Stimulated activated CD4-positive, alpha-beta T cell treated with anti-CD3 and anti-CD28 coated beads, TNF-alpha, amount 100 ng/mL, for 24 hours (primary cell): ENCODE measurements at regions not wholly inside any gene's neighbourhood (a gene's known extent, or its start where the extent isn't known, plus 50 kb on each side); places are given as distances from the start of the nearest gene placed in this dataset.
"Not testable (repeated sequence)": the region's sequence is repeated elsewhere in the genome, so short reads cannot be mapped to it uniquely, and the experiment has no call there.

ENCODE experiments used
- DNase-seq, 3 experiments: peaks; one replicate each; pipeline ENCODE4 v3.0.0-alpha.2; 2020; ENCODE audit warnings: low read depth in 3 of 3

DNA sequence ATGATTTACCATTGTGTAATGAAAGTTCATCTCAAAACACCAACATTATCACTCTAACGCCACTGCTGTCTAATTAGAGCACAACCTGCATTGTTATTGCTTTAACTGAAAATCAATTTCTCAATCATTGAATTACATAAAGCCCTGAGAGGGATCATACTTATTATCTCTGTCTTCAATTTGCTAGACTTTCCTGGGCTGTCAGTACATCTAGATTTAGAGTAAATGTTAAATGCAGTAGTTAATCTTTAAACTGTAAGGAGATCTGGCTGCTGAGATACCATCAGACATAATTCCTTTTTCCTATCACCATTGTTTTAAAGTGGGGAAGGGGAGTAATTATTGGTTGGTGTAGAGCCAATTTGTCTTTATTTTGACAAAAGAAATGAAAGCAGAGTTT is 1995.1 kb downstream of the MRPL39 start:
- DNase-seq, result no peak

DNA sequence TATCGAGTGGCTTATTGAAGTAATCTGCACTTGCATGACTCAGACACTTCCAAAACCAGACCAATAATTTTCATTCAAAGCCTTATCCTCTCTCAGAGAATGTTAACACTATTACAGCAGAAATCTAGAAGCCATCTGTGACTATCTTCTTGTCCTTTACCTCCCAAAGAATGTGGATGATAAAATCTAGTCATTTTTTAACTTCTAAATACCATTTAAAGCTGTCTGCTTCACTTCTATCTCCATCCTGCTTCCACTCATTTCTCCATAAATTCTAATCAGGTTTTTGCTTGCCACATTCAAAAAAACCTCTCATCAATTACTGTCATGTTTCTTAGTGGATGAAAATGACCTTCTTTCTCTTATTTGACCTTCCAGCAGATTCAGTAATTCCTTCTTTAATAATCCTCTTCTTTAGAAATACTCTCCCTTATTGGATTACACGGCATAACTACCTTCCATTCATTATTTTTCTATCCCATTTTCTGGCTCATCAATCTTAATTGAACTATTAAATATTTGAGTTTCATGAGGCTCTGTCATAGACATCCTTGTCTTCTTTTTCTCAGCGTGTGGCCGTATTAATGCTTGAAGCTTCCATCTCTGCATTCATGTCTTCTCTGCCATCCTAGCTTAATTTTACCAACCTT is 1999.4 kb downstream of the MRPL39 start:
- no peak for DNase-seq

DNA sequence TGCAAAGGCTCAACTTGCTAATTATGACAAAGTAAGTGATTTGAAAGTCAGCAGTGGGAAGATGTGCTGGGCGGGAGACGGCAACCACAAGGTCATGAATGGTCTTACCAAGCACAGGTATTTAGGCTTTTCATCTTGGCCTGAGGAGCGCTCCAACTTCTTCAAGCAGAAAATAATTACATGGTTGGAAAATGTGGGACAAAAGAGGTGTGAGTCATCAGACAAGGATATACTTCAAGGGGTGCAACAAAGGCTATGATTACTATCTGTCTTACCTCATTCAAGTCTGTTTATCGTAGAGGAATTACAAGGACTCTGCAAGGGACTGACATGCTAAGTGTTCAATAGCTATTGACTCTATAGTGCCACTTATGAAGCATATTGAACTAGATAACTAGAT is 2005.7 kb downstream of the MRPL39 start:
- DNase-seq, result no peak

DNA sequence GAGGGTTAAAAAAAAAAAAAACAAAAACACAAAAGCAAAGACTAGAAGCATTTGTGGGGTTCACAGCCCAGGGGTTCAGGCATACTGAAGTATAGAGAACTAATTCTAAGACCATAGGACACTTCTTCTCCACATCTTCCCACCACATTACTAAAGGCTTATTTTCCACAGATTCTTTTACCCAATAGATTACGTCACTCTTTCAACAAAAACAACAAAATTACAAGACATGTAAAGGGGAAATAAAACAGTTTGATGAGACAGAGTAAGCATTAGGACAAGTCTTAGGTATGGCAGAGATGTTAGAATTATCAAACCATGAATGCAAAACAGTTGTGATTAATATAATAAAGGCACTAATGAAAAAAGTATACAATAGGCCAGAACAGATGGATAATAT is 2013.7 kb downstream of the MRPL39 start:
- no peak for DNase-seq

DNA sequence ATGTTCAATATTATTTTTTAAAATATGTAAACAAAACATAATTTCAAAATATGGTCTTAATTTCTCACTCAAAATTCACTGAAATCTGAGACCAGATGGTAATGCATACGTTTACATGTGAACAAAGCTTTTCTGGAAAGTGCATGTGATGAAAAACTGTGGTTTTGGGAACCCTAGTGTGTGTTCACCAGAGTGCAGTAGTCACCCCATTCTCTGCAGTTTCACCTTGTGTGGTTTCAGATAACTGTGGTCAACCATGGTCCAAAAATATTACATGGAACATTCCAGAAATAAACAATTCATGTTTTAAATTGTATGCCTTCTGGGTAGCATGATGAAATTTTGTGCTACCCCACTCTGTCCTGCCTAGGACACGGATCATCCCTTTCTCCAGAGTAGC is 2021.9 kb downstream of the MRPL39 start:
- no peak for DNase-seq

DNA sequence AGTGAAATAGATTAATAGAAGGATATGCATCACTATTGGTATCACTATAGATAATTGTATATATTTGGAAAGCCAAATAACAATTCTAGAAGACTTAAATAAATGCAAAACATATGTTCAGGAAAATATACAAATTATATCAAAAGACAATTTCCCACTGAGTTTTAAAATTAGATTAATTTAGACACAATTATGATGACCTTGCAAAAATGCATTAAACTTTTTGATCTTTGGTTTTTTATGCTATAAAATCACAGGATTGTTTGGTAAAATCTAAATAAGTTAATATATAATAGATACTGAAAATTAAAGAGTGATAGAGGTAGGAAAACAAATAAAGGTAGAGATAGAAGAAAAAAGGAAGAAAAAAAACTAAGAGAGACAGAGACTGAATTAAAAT is 2027.7 kb downstream of the MRPL39 start:
- DNase-seq, result no peak

DNA sequence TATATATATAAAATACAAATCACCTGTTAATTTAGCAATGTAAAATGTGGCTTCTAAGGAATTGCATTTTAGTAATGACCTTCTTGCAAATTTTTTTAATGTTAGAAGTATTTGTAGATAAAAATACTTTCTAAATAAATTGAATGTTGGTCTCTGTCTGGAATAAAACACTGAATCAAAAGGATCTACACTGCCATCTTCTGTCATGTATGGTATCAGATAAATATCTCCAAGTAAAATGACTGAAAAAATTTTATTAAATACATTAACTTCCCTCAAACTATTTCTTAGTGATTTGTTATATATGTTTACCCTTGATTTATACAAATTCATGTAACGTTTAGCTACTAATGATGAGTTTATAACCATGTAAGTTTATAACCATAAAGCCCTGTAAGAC is 2029.3 kb downstream of the MRPL39 start:
- no peak for DNase-seq

DNA sequence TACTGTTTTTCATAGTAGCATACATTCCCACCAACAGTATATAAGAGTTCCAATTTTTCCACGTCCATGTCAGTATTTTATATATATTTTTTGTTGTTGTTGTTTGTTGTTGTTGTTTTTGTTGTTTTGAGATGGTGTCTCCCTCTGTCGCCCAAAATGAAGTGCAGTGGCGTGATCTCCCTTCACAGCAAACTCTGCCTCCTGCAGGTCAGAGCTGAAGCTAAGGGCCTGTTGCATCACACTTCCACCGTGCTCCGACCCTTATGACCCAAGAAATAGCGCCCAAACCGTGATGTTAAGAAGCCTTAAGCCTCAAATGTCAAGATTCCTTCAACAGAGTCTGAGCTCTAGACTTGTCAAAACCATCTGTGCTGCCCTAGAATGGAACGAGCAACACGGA is 2032.3 kb downstream of the MRPL39 start:
- no peak for DNase-seq

DNA sequence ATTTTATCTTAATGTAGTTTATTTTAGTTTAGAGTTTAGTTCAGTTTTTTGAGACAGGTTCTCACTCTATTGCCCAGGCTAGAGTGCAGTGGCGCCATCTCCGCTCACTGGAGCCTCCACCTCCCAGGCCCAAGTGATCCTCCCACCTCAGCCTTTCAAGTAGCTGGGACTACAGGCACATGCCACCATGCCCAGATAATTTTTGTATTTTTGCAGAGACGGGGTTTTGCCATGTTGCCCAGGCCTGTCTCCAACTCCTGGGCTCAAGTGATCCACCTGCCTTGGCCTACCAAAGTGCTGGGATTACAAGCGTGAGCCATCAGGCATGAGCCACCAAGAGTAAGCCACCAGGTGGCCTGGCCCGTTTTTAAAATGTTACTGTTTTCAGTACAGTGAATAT is 2058.4 kb downstream of the MRPL39 start:
- not testable (repeated sequence) for DNase-seq

DNA sequence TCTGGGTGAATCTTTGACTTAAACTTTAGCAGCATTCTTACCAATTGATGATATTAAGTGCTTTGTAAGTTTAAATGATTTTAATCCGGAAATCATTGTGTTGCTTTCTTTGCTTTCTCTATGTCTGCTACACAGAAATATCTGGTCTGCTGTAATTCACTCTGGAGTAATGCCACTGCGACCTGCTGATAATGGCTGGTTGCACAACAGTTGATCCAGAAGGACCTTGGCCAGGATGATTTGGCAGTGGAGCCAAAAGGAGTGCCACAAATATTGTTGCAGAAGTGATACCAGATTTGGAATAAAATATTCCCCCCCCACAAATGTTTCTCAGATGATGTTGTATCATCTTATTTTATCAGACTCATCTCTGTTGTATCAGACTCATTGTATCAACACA is 2063.9 kb downstream of the MRPL39 start:
- no peak for DNase-seq

DNA sequence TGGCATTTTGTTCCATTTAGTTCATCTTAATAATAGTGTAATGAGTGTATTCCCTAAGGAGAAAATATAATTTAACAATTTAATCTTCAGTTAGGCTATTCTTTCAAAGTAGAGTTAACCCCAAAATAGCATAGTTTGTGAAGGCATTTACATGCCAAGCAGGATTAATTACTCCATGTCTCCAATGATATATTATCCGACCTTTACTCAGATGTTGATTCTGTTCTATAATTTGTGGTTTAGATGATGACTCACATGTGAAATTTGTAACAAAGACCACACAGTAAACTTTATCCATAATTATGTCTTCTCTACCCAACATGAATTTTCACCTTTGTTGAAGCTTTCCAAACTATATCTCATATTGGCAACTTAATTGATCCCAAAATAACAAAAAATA is 2065.2 kb downstream of the MRPL39 start:
- DNase-seq, result no peak

DNA sequence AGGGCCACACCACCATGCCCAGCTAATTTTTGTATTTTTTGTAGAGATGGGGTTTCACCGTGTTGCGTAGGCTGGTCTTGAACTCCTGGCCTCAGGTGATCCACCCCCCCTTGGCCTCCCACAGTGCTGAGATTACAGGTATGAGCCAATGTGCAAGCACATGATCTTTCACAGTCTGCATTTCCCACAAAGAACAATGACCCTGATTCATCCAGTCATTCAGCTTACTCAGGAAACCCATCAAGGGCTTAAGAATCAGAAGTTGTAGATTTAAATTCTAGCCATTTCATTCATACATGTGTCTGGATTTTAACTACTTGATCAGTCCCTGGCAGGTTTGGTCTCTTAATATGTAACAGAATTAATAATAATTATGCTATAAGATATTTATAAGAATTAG is 2065.7 kb downstream of the MRPL39 start:
- DNase-seq, result no peak

DNA sequence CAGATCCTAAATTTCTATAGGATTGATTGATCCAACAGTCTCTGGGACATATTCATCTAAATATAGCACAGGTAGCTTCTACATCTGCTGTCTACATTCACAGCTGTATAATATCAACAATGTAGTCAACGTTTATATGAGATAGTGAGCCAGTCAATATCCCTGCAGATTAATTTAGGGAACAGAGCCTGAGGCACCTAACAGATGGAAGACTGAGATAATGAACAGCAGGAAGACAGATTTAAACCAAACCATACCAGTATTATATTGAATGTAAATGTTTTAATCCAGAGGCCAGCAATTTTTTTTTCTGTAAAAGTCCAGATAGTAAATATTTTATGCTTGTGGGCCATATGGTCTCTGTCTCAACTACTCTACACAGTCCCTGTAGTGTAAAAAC is 2072.4 kb downstream of the MRPL39 start:
- DNase-seq, result no peak

DNA sequence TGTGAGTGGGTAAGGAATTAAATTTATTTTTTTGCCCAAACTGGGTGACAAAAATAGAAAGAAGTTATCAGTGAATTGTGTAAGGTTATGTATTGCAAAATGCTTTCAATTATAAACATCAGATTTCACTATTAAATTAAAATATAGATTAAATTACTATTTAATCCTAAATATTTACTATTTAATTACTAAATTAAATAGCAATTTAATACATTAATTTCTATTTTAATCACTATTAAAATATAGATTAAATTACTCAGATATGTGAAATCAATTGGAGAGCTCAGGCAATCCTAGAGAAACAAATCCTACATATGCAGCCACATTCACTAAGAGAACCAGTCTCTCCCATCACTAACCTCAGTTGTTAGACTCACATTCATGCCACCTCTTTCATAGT is 2075.8 kb downstream of the MRPL39 start:
- DNase-seq, result no peak

DNA sequence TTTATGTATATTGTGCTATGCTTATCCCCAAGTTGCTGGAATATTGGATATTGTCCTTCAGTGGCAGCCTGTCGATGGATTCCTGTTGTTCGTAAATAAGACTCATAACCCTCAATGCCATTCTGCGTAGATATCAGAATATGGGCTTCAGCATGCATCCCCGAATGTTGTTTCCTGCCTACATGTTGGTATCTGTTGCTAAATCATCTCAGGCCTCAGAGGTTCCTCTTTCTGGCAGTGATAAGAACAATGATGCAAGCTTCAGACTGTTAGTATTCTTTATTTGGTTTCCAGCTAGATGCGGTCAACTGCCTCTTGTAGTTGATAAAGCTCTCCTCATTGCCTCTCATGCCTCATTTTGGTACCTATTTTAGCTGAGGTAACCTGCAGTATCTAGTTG is 2082.6 kb downstream of the MRPL39 start:
- DNase-seq, result no peak

DNA sequence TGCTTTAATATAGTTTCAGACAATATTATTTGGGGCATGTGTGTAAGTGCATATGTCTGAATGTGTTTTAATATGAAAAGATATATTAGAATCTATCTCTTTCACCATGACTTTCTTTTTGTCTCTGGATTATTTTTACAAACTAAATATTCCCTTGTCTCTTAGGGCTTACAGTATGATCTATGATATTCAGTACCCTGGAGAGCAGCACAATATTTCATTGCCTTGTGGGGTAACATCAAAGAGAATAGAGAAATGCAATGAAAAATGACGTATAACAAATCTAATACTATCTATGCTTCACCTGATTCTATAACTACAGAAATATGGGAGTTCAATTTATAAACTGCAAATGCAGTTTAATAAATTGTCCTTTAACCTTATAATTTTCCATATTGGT is 2084.5 kb downstream of the MRPL39 start:
- no peak for DNase-seq

DNA sequence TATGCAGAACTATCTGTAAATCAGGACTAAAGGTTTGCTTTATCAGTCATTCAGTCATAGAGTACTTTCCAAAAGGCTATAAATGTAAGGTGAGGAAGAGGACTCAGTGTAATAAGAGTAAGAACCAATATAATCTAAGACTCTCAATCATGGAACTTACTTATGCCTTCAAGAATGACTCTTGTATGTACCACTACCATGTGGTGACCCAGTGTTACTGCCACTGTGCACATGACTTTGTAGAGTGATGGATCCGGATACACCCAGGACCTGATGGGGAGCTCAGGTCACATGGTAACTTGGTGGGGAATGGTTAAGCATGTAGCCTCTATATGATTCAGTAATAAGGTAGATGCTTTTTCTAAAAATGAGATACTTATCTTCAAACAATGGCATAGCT is 2099.8 kb downstream of the MRPL39 start:
- DNase-seq, result no peak

DNA sequence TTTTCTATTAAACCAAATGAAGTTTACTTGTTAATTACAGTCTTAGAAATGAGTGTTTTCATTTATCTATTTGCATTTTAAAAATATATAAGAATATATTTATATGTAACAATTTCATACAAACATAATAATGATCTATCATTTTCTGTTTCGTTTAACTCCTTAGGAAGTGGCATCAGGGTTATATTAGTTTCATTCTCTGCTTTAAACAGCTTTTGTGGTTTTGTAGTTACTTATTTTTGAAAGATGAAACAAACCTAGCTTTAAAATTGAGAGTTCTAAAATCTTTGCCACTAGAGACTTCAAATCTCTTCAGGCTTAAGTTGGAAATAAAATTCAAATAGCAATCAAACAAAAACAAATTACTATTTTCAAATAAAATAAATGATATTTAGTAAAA is 2110.6 kb downstream of the MRPL39 start:
- DNase-seq, result no peak

DNA sequence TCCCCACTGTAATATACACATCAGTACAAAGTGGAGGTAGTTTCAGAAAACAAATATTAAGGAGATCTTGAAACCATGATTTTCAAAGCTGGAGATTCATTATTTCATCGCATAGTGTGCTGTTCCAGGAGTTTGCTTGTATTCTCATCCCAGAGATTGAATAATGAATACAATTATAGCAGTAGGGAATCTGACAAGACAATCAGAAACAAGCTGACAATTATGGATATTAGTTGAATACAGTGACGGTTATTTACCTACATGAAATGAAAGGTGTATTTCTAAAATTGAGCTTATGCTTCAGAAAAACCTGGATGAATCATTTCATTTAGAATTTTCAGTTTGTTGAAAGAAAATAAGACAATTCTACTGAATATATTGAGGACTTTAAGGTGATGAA is 2119.0 kb downstream of the MRPL39 start:
- no peak for DNase-seq

DNA sequence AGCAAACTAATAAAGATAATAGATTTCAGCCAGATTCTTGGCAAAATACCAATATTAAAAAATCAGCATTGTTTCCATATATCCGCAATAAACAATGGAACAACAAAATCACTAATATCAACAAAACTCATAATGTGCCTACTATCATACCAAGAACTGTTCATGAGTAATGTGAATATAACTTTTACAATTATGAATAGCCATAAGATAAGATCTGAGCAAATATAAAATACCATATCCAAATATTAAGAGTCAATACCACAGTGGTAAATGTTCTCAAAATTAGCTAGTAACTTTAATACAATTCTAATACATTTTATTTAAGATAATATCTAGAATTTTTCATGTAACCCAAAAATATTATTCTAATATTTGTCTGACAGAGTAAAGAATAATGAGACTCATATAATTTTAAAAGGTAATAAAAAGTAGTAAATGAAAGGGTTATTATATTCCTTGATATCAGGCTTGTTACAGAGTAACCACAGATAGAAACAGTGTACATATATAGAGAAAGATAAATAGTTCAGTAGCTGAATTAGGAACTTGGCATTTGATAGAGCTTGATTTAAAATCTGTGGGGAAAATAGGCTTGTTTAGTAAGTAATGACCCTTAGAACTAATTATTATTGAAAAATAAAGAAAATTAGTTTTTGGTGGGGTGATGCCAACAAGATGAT is 2126.6 kb downstream of the MRPL39 start:
- DNase-seq, result no peak

DNA sequence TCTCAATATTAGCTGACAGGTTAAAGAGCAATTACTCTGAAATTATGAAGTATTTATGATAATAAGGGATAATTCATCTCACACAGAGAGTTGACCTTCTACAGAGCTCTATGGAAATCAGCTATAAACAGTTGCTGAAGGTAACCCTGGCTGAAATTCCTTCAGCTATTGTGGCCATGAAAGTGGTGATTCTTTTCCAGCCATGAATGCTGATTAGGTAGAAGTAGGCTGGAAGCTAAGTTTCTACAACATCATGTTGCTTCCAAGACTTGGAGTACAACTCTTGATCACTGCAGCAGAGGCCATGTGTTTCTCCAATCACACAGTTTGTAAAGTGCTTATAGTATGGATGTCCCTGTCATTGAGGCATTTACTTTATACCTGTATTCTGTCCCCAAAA is 2128.9 kb downstream of the MRPL39 start:
- DNase-seq, result no peak

DNA sequence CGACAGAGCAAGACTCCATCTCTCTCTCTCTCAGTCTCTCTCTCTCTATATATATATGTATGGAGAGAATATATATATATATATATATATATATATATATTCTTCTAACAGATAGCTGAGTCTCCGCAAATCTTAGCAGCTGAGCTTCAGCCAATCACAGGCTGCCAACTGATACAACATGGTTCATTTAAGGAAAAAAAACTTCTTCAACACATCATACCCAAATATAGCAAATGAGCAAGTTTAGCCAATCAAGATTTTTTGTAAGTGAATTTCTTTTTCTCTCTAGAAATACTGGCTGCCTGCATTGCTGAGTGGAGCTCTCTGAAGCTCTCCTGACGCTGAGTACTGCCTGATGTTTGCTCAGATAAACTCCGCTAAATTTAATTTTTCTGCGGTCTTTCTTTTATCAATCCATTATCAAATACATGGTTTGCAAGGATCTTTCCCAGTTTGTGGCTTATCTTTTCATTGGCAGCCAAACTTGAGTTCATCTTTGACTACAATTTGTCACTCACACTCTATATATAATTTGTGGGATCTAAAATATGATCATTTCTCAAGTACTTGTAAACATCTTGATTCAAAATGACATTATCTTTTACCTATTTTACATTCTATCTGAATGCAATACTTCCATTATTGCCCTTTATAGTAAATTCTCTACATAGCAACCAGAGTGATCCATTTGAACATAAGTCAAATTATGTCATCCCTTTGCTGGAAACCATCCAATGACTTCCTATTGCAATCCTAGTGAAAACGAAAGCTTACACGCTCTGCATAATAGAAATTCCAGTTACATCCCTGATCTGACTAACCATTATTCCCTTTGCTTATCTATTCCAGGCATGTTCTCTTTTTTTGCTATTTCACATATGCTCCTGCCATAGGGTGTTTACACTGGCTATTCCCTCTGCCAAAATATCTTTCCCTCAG is 2131.7 kb downstream of the MRPL39 start:
- DNase-seq, result no peak

DNA sequence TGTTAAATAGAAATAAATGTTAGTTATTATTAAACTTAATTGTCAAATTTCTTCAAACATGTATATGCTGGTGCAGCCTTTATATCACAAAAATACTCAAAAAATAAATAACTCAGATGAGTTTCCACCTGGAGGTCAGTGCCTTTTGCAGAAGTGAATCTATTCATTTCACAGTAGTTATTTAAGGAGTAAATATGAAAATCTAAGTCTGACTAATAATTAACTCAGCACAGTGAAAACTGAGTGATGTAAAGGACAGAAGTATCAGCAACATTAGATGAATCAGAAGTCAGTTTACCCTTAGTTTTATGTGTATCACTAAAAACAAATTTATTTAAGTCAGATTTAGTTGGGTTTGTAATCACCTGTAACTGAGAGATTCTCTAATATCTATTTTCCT is 2135.4 kb downstream of the MRPL39 start:
- DNase-seq, result no peak
